SK-N-SH treated with all-trans-retinoic acid at 6 μM for 48 hours (cell line): ENCODE measurements at regions not wholly inside any gene's neighbourhood (a gene's known extent, or its start where the extent isn't known, plus 50 kb on each side); places are given as distances from the start of the nearest gene placed in this dataset.
"Not testable (repeated sequence)": the region's sequence is repeated elsewhere in the genome, so short reads cannot be mapped to it uniquely, and the experiment has no call there.

ENCODE experiments used
- ATAC-seq: fragments of 200-7000 bp; cut with Tn5 transposase; 3 replicates; pipeline ENCODE4 v1.9.1; 2020; ENCODE audit warnings: mild to moderate bottlenecking, moderate library complexity
- ARNTL ChIP-seq: fragments of 450-650 bp; formaldehyde crosslinking; IDR thresholded peaks from 2 replicates; pipeline ENCODE4 v1.5.0; 2020; ENCODE audit warnings: low read depth, mild to moderate bottlenecking, moderate library complexity, borderline replicate concordance
- BACH2 ChIP-seq: fragments of 250-450 bp; sonication (Bioruptor Pico); IDR thresholded peaks from 2 replicates; pipeline ENCODE4 v1.9.0; 2021; ENCODE audit warnings: mild to moderate bottlenecking, borderline replicate concordance
- CREB5 ChIP-seq: fragments of 250-450 bp; sonication (Bioruptor Pico); IDR thresholded peaks from 2 replicates; pipeline ENCODE4 v1.5.1; 2020; ENCODE audit warnings: low read depth, mild to moderate bottlenecking, moderate library complexity
- CSDC2 ChIP-seq: fragments of 250-450 bp; sonication (Bioruptor Pico); IDR thresholded peaks from 2 replicates; pipeline ENCODE4 v1.5.0; 2020; ENCODE audit warnings: mild to moderate bottlenecking, moderate library complexity
- ESRRG ChIP-seq: fragments of 250-450 bp; sonication (Bioruptor Pico); IDR thresholded peaks from 2 replicates; pipeline ENCODE4 v1.6.1; 2021; ENCODE audit warnings: mild to moderate bottlenecking
- GLIS3 ChIP-seq: fragments of 250-450 bp; sonication (Bioruptor Pico); IDR thresholded peaks from 2 replicates; pipeline ENCODE4 v1.5.0; 2020; ENCODE audit warnings: mild to moderate bottlenecking, moderate library complexity
- ISL1 ChIP-seq: fragments of 250-450 bp; sonication (Bioruptor Pico); IDR thresholded peaks from 2 replicates; pipeline ENCODE4 v2.1.2; 2022; ENCODE audit warnings: mild to moderate bottlenecking, moderate library complexity
- OSR1 ChIP-seq: fragments of 250-450 bp; sonication (Bioruptor Pico); IDR thresholded peaks from 2 replicates; pipeline ENCODE4 v1.8.0; 2022; ENCODE audit warnings: moderate library complexity, mild to moderate bottlenecking, inconsistent platforms
- PATZ1 ChIP-seq: fragments of 250-450 bp; sonication (Bioruptor Pico); IDR thresholded peaks from 2 replicates; pipeline ENCODE4 v1.8.0; 2020; ENCODE audit warnings: mild to moderate bottlenecking, moderate library complexity, borderline replicate concordance
- POU6F1 ChIP-seq: fragments of 250-450 bp; sonication (Bioruptor Pico); IDR thresholded peaks from 2 replicates; pipeline ENCODE4 v1.8.0; 2021; ENCODE audit warnings: low read depth, mild to moderate bottlenecking, moderate library complexity, borderline replicate concordance
- PPARA ChIP-seq: fragments of 250-450 bp; sonication (Bioruptor Pico); IDR thresholded peaks from 2 replicates; pipeline ENCODE4 v1.5.0; 2020; ENCODE audit warnings: mild to moderate bottlenecking, borderline replicate concordance
- RARB ChIP-seq: fragments of 250-450 bp; sonication (Bioruptor Pico); IDR thresholded peaks from 2 replicates; pipeline ENCODE4 v1.8.0; 2021; ENCODE audit warnings: mild to moderate bottlenecking, moderate library complexity
- SNAI2 ChIP-seq: fragments of 250-450 bp; sonication (Bioruptor Pico); IDR thresholded peaks from 2 replicates; pipeline ENCODE4 v1.5.0; 2020; ENCODE audit warnings: mild to moderate bottlenecking, moderate library complexity
- TCF4 ChIP-seq: fragments of 250-450 bp; sonication (Bioruptor Pico); IDR thresholded peaks from 2 replicates; pipeline ENCODE4 v1.8.0; 2021; ENCODE audit warnings: mild to moderate bottlenecking, moderate library complexity, borderline replicate concordance
- TOX ChIP-seq: fragments of 250-450 bp; sonication (Bioruptor Pico); IDR thresholded peaks from 2 replicates; pipeline ENCODE4 v1.8.0; 2021; ENCODE audit warnings: mild to moderate bottlenecking, moderate library complexity, borderline replicate concordance
- TSHZ2 ChIP-seq: fragments of 250-450 bp; sonication (Bioruptor Pico); IDR thresholded peaks from 2 replicates; pipeline ENCODE4 v1.5.0; 2020; ENCODE audit warnings: mild to moderate bottlenecking, moderate library complexity
- ZC3H10 ChIP-seq: fragments of 250-450 bp; sonication (Bioruptor Pico); IDR thresholded peaks from 2 replicates; pipeline ENCODE4 v1.5.1; 2021; ENCODE audit warnings: mild to moderate bottlenecking, moderate library complexity
- ZFP3 ChIP-seq: fragments of 250-450 bp; sonication (Bioruptor Pico); IDR thresholded peaks from 2 replicates; pipeline ENCODE4 v1.5.0; 2020; ENCODE audit warnings: mild to moderate bottlenecking, moderate library complexity
- ZFP30 ChIP-seq: fragments of 450-650 bp; formaldehyde crosslinking; IDR thresholded peaks from 2 replicates; pipeline ENCODE4 v1.5.0; 2022; ENCODE audit warnings: mild to moderate bottlenecking, moderate library complexity
- ZNF565 ChIP-seq: fragments of 450-650 bp; formaldehyde crosslinking; conservative IDR thresholded peaks from 2 replicates; pipeline ENCODE4 v1.5.0; 2020; ENCODE audit warnings: low read depth, mild to moderate bottlenecking, moderate library complexity
- ZNF70 ChIP-seq: fragments of 450-650 bp; formaldehyde crosslinking; IDR thresholded peaks from 2 replicates; pipeline ENCODE4 v1.5.0; 2020; ENCODE audit warnings: mild to moderate bottlenecking, moderate library complexity
- ZNF8 ChIP-seq: fragments of 450-650 bp; formaldehyde crosslinking; IDR thresholded peaks from 2 replicates; pipeline ENCODE4 v1.5.0; 2020; ENCODE audit warnings: mild to moderate bottlenecking, moderate library complexity
- TF ChIP-seq, protein P1 (sequence below): fragments of 250-450 bp; sonication (Bioruptor Pico); IDR thresholded peaks from 2 replicates; pipeline ENCODE4 v1.5.1; 2021; ENCODE audit warnings: mild to moderate bottlenecking, moderate library complexity

DNA sequence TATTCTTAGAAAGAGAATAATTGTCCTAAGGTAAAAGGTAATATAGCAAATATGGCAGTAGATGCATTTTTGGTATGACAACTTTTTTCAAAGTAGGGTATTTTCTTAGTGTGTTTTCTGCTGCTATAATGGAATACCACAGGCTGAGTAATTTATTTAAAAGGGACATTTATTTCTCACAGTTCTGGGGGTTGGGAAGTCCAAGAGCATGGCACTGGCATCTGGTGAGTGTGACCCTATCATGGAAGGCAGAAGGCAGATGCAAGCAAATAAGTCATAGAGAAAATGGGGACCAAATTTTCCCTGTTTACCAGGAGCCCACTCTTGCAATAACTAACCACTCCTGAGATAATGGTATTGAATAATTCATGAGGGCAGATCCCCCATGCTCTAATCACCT is 922.5 kb upstream of the MAN1A1 start:
- TF ChIP-seq OSR1 (CRISPR knock-in tag) (no peak), CREB5 (CRISPR knock-in tag) (no peak), ESRRG (CRISPR knock-in tag) (no peak), PPARA (CRISPR knock-in tag) (no peak), ARNTL (CRISPR knock-in tag) (no peak), PATZ1 (CRISPR knock-in tag) (no peak), CSDC2 (no peak), ZFP30 (CRISPR knock-in tag) (no peak), BACH2 (CRISPR knock-in tag) (no peak), GLIS3 (CRISPR knock-in tag) (no peak), RARB (CRISPR knock-in tag) (no peak), ZNF70 (CRISPR knock-in tag) (no peak), ISL1 (no peak), TSHZ2 (CRISPR knock-in tag) (no peak), ZC3H10 (no peak), TOX (CRISPR knock-in tag) (no peak), TCF4 (CRISPR knock-in tag) (no peak), ZNF8 (no peak), SNAI2 (CRISPR knock-in tag) (no peak)
- TF ChIP-seq, protein P1, sequence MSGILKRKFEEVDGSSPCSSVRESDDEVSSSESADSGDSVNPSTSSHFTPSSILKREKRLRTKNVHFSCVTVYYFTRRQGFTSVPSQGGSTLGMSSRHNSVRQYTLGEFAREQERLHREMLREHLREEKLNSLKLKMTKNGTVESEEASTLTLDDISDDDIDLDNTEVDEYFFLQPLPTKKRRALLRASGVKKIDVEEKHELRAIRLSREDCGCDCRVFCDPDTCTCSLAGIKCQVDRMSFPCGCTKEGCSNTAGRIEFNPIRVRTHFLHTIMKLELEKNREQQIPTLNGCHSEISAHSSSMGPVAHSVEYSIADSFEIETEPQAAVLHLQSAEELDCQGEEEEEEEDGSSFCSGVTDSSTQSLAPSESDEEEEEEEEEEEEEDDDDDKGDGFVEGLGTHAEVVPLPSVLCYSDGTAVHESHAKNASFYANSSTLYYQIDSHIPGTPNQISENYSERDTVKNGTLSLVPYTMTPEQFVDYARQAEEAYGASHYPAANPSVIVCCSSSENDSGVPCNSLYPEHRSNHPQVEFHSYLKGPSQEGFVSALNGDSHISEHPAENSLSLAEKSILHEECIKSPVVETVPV (CRISPR knock-in tag) = no peak

GRCh38 chr6:120268256-120268655 is 918.7 kb upstream of the MAN1A1 start:
- ATAC-seq = not testable (repeated sequence)

More for the DNA sequence above, 922.5 kb upstream of the MAN1A1 start:
- ATAC-seq = no peak

DNA sequence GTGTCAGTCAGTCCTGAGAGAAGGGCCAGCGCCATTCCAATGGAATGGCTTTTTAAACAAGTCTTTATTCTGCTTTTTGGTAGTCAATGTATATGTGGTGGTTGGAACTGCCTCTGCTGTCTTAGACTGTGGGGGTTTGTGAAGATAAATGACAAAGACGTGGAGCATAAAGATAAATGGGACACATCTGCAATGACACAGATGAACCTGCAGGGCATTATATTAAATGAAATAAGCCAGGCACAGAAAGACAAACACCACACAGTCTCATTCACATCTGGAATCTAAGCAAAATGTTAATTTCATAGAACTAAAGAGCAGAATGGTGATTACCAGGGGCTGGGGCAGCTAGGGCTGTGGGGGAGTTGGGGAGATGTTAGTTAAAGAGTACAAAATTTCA is 912.8 kb upstream of the MAN1A1 start:
- TF ChIP-seq ISL1 = no peak
- TF ChIP-seq, protein P1 (CRISPR knock-in tag) = no peak
- TF ChIP-seq OSR1 (CRISPR knock-in tag) = no peak
- TF ChIP-seq ZFP3 = no peak
- no peak for TF ChIP-seq ZNF565 (CRISPR knock-in tag)
- TF ChIP-seq TCF4 (CRISPR knock-in tag) = no peak; the same call in 1 of the 2 replicates
- TF ChIP-seq GLIS3 (CRISPR knock-in tag) = no peak
- no peak for TF ChIP-seq PPARA (CRISPR knock-in tag)
- no peak for TF ChIP-seq BACH2 (CRISPR knock-in tag)
- TF ChIP-seq PATZ1 (CRISPR knock-in tag) = no peak
- TF ChIP-seq ZC3H10 = no peak
- no peak for TF ChIP-seq SNAI2 (CRISPR knock-in tag)
- no peak for TF ChIP-seq CREB5 (CRISPR knock-in tag)
- no peak for TF ChIP-seq TOX (CRISPR knock-in tag)
- no peak for TF ChIP-seq POU6F1 (CRISPR knock-in tag)
- TF ChIP-seq CSDC2 = no peak
- no peak for ATAC-seq
